GM23338 (cell line): ENCODE measurements at regions not wholly inside any gene's neighbourhood (a gene's known extent, or its start where the extent isn't known, plus 50 kb on each side); places are given as distances from the start of the nearest gene placed in this dataset.

Experiments used
- ATAC-seq: fragments of 200-7000 bp; cut with Tn5 transposase; 3 replicates; pipeline ENCODE4 v1.9.1; 2020
- DNase-seq: peaks from one replicate; pipeline ENCODE4 v3.0.0-alpha.2; 2015; ENCODE audit warnings: low spot score
- H2AFZ ChIP-seq: fragments of 200-600 bp; sonication (generic); 2 replicates; pipeline ENCODE4 v1.8.0; 2016; ENCODE audit warnings: antibody characterized with exemption, mild to moderate bottlenecking, moderate library complexity
- H3F3A ChIP-seq: fragments of 200-600 bp; sonication (generic); replicated peaks from 2 replicates; pipeline ENCODE4 v1.8.0; 2017; ENCODE audit warnings: antibody characterized with exemption, mixed run types, low read depth
- H3K27ac ChIP-seq: fragments of 200-600 bp; sonication (generic); 2 replicates; pipeline ENCODE4 v1.6.1; 2016; ENCODE audit warnings: low read depth
- H3K27me3 ChIP-seq: fragments of 200-600 bp; sonication (generic); 2 replicates; pipeline ENCODE4 v1.8.0; 2016; ENCODE audit warnings: mild to moderate bottlenecking, mixed run types, moderate library complexity; ENCODE audit not compliant: insufficient read depth
- H3K36me3 ChIP-seq: fragments of 200-600 bp; sonication (generic); 2 replicates; pipeline ENCODE4 v1.8.0; 2016; ENCODE audit warnings: mild to moderate bottlenecking; ENCODE audit not compliant: insufficient read depth
- H3K4me1 ChIP-seq: fragments of 200-600 bp; sonication (generic); 2 replicates; pipeline ENCODE4 v1.8.0; 2016; ENCODE audit warnings: mild to moderate bottlenecking, moderate library complexity; ENCODE audit not compliant: insufficient read depth
- H3K4me2 ChIP-seq: fragments of 200-600 bp; sonication (generic); 2 replicates; pipeline ENCODE4 v1.7.1; 2017; ENCODE audit warnings: mixed run types
- H3K4me3 ChIP-seq: fragments of 200-600 bp; sonication (generic); 2 replicates; pipeline ENCODE4 v1.6.1; 2016; ENCODE audit warnings: mixed run types
- H3K79me2 ChIP-seq: fragments of 200-600 bp; sonication (generic); replicated peaks from 2 replicates; pipeline ENCODE4 v1.8.0; 2017; ENCODE audit warnings: mild to moderate bottlenecking; ENCODE audit not compliant: insufficient read depth
- H3K9me2 ChIP-seq: fragments of 200-600 bp; sonication (generic); 2 replicates; pipeline ENCODE4 v1.8.0; 2017; ENCODE audit not compliant: insufficient read depth
- H4K20me1 ChIP-seq: fragments of 200-600 bp; sonication (generic); replicated peaks from 2 replicates; pipeline ENCODE4 v1.8.0; 2017; ENCODE audit warnings: mild to moderate bottlenecking; ENCODE audit not compliant: insufficient read depth
- H3K27ac Mint-ChIP-seq: 2 replicates; pipeline ENCODE4 v1.8.0; 2020; ENCODE audit warnings: inconsistent platforms, mild to moderate bottlenecking, moderate library complexity, mixed read lengths
- H3K27me3 Mint-ChIP-seq: 3 replicates; pipeline ENCODE4 v1.8.0; 2022; ENCODE audit warnings: low read depth, mild to moderate bottlenecking, moderate library complexity, mixed read lengths, inconsistent platforms; ENCODE audit not compliant: insufficient read depth, poor library complexity
- H3K36me3 Mint-ChIP-seq: 3 replicates; pipeline ENCODE4 v1.8.0; 2021; ENCODE audit warnings: low read depth, mild to moderate bottlenecking, inconsistent platforms, moderate library complexity, mixed read lengths
- H3K4me1 Mint-ChIP-seq: 3 replicates; pipeline ENCODE4 v1.8.0; 2020; ENCODE audit warnings: mild to moderate bottlenecking, inconsistent platforms, mixed read lengths
- H3K4me3 Mint-ChIP-seq: 3 replicates; pipeline ENCODE4 v1.8.0; 2021; ENCODE audit warnings: moderate library complexity, mild to moderate bottlenecking, inconsistent platforms, mixed read lengths
- H3K9me3 Mint-ChIP-seq: 3 replicates; pipeline ENCODE4 v1.8.0; 2020; ENCODE audit warnings: moderate library complexity, mild to moderate bottlenecking, inconsistent platforms, mixed read lengths
- CREB1 ChIP-seq: fragments of 250-450 bp; sonication (Bioruptor Pico); IDR thresholded peaks from 2 replicates; pipeline ENCODE4 v1.5.0; 2020; ENCODE audit warnings: low read depth, mild to moderate bottlenecking, moderate library complexity
- EZH2 ChIP-seq: fragments of 200-600 bp; sonication (generic); IDR thresholded peaks from one replicate; pipeline ENCODE4 v1.8.0; 2017; ENCODE audit warnings: antibody characterized with exemption, mild to moderate bottlenecking, low read depth; ENCODE audit not compliant: unreplicated experiment
- EZH2phosphoT487 ChIP-seq: fragments of 200-600 bp; sonication (generic); IDR thresholded peaks from one replicate; pipeline ENCODE4 v1.8.1; 2018; ENCODE audit warnings: antibody characterized with exemption; ENCODE audit not compliant: unreplicated experiment
- JUNB ChIP-seq: IDR thresholded peaks from one replicate; pipeline ENCODE4 v1.6.1; 2016; ENCODE audit warnings: antibody characterized with exemption; ENCODE audit not compliant: unreplicated experiment
- NANOG ChIP-seq: IDR thresholded peaks from 2 replicates; pipeline ENCODE4 v1.6.1; 2016; ENCODE audit warnings: antibody characterized with exemption, borderline replicate concordance
- POLR2AphosphoS5 ChIP-seq: IDR thresholded peaks from 2 replicates; pipeline ENCODE4 v1.6.1; 2016; ENCODE audit warnings: antibody characterized with exemption, low read depth
- STAT1 ChIP-seq: IDR thresholded peaks from one replicate; pipeline ENCODE4 v1.6.1; 2016; ENCODE audit warnings: antibody characterized with exemption; ENCODE audit not compliant: unreplicated experiment
- ZNF114 ChIP-seq: fragments of 250-450 bp; sonication (Bioruptor Pico); IDR thresholded peaks from 2 replicates; pipeline ENCODE4 v1.5.0; 2020; ENCODE audit warnings: mild to moderate bottlenecking, moderate library complexity
- ZNF331 ChIP-seq: fragments of 250-450 bp; sonication (Bioruptor Pico); IDR thresholded peaks from 2 replicates; pipeline ENCODE4 v1.5.0; 2020; ENCODE audit warnings: low read depth, mild to moderate bottlenecking, moderate library complexity
- TF ChIP-seq, protein P1 (sequence below): IDR thresholded peaks from one replicate; pipeline ENCODE4 v1.6.1; 2018; ENCODE audit warnings: antibody characterized with exemption; ENCODE audit not compliant: unreplicated experiment
- TF ChIP-seq, protein P2 (sequence below), 2 experiments: fragments of 200-600 bp in 1 of 2; sonication (generic) in 1 of 2; conservative IDR thresholded peaks; 2 replicates each; pipeline versions ENCODE4 v1.5.1 to v1.6.1; 2016 to 2017; ENCODE audit warnings: antibody characterized with exemption in 2 of 2, low read depth in 2 of 2, mild to moderate bottlenecking in 2 of 2, moderate library complexity in 1 of 2
- TF ChIP-seq, protein P3 (sequence below): IDR thresholded peaks from 2 replicates; pipeline ENCODE4 v1.6.1; 2016; ENCODE audit warnings: antibody characterized with exemption

DNA sequence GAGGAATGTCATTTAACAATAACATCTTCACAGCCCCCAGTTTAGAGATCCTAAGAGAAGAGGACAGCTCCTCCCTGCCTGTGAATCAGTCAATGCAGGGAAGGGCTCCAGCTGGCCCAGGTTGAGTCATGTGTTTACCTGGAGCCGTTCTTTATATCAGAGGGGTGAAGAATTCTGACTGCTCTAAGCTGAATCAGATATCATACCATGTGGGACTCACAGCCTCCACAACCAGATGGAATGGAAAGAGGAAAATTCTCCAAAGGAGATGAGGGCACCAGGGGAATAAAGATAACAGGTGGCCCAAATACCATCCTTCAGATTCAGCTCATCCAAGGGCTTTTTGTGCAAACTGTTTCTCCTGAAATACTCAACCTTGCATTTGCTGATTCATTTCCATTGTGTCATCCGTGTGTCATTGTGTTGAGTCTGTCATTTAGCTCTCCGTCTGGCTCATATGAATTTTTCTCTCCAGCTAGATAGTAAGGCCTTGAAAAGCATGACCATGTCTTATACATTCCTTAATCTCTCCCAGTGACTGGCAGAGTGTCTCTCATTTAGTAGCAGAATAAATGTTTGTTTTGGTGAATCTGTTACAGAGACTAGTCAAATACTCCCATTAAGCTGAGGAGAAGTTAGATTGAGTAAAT lies 217.9 kb downstream of the RFC3 start:
- Histone ChIP-seq H3K9me2 (no peaks in the 10 kb centered on the region), H3K79me2 (no peaks in the 10 kb centered on the region), H3K4me1 (no peaks in the 10 kb centered on the region), H3K4me3 (no peak overlapping the region), H4K20me1 (no peaks in the 10 kb centered on the region), H3K27me3 (no peaks in the 10 kb centered on the region), H3F3A (no peaks in the 10 kb centered on the region), H3K36me3 (no peaks in the 10 kb centered on the region), H3K27ac (no peak overlapping the region), H2AFZ (no peak overlapping the region), H3K4me2 (no peak overlapping the region)
- Mint-ChIP-seq H3K27ac (no peak overlapping the region), H3K4me3 (no peak overlapping the region), H3K27me3 (peaks cover 2% of the 10 kb centered on the region), H3K9me3 (peaks cover 3% of the 10 kb centered on the region; the same call in 2 of the 3 replicates), H3K36me3 (peaks cover 5% of the 10 kb centered on the region; the same call in 2 of the 3 replicates), H3K4me1 (peaks cover 7% of the 10 kb centered on the region)
- no peak for TF ChIP-seq EZH2
- no peak for TF ChIP-seq EZH2phosphoT487
- ATAC-seq, result no peak
- no peak for DNase-seq

DNA sequence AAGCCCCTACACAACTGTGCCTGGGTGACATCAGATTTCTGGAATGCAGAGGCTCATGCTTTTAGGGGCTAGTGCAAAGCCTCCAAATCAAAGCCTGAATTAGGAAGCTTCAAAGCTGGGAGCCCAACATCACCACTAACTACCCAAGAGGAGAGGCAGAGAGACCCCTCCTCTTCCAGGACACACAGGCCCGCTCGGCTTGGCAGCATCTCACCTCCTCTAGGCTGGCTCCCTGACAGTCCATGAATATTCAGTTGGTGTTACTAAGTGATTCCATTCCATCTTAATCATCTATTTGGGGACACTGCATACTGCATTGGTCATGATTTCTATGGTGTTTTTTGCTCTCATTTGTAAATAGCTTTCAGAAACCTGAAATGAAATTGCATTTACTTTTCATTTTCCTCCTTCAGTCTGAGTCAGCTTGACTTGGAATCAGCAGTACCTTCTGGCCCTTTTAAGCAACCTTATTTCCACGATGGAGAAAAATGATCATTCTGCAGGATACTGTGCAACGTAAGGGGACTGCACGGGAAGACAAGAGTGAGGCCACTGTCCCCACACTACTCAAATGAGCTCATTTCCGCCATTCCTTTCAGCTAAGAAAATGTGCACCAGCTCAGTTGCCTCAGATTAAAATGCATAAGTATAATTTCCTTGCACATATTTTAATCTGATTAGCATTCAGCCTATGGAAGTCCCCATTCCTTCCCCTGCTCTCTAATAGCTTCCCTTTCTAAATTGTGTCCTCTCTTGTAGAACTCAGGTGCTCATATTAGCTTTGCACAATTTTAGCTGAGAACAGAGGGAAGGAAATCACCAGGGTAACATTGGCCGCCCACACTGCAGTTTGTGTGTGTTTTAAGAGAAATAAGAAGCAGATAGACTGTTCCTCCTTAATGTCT lies 219.9 kb downstream of the RFC3 start:
- no peak overlapping the region for H3K27ac ChIP-seq
- H2AFZ ChIP-seq, result peak overlapping the region; percentile 63; the same call in 1 of the 2 replicates
- Mint-ChIP-seq H3K27ac (peak overlapping the region; percentile 21; the same call in 1 of the 2 replicates), H3K9me3 (peaks cover 3% of the 10 kb centered on the region; the same call in 2 of the 3 replicates), H3K4me1 (peaks cover 7% of the 10 kb centered on the region), H3K36me3 (peaks cover 5% of the 10 kb centered on the region; the same call in 2 of the 3 replicates), H3K4me3 (no peak overlapping the region), H3K27me3 (peaks cover 2% of the 10 kb centered on the region)
- H3F3A ChIP-seq, result no peaks in the 10 kb centered on the region
- peak; percentile 34 for DNase-seq
- H3K9me2 ChIP-seq, result peaks cover 10% of the 10 kb centered on the region
- no peaks in the 10 kb centered on the region for H3K36me3 ChIP-seq
- no peaks in the 10 kb centered on the region for H3K4me1 ChIP-seq
- no peaks in the 10 kb centered on the region for H3K79me2 ChIP-seq
- ATAC-seq, result peak; percentile 47
- no peak overlapping the region for H3K4me2 ChIP-seq
- no peak overlapping the region for H3K4me3 ChIP-seq
- no peaks in the 10 kb centered on the region for H4K20me1 ChIP-seq
- H3K27me3 ChIP-seq, result no peaks in the 10 kb centered on the region
- TF ChIP-seq ZNF331 (CRISPR knock-in tag), result no peak
- TF ChIP-seq NANOG, result no peak
- TF ChIP-seq STAT1, result no peak
- TF ChIP-seq EZH2phosphoT487, result no peak
- no peak for TF ChIP-seq ZNF114 (CRISPR knock-in tag)
- TF ChIP-seq EZH2, result no peak
- TF ChIP-seq POLR2AphosphoS5, result no peak
- TF ChIP-seq, protein P1, sequence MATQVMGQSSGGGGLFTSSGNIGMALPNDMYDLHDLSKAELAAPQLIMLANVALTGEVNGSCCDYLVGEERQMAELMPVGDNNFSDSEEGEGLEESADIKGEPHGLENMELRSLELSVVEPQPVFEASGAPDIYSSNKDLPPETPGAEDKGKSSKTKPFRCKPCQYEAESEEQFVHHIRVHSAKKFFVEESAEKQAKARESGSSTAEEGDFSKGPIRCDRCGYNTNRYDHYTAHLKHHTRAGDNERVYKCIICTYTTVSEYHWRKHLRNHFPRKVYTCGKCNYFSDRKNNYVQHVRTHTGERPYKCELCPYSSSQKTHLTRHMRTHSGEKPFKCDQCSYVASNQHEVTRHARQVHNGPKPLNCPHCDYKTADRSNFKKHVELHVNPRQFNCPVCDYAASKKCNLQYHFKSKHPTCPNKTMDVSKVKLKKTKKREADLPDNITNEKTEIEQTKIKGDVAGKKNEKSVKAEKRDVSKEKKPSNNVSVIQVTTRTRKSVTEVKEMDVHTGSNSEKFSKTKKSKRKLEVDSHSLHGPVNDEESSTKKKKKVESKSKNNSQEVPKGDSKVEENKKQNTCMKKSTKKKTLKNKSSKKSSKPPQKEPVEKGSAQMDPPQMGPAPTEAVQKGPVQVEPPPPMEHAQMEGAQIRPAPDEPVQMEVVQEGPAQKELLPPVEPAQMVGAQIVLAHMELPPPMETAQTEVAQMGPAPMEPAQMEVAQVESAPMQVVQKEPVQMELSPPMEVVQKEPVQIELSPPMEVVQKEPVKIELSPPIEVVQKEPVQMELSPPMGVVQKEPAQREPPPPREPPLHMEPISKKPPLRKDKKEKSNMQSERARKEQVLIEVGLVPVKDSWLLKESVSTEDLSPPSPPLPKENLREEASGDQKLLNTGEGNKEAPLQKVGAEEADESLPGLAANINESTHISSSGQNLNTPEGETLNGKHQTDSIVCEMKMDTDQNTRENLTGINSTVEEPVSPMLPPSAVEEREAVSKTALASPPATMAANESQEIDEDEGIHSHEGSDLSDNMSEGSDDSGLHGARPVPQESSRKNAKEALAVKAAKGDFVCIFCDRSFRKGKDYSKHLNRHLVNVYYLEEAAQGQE, result no peak
- TF ChIP-seq JUNB, result no peak
- no peak for TF ChIP-seq CREB1
- TF ChIP-seq, protein P2, sequence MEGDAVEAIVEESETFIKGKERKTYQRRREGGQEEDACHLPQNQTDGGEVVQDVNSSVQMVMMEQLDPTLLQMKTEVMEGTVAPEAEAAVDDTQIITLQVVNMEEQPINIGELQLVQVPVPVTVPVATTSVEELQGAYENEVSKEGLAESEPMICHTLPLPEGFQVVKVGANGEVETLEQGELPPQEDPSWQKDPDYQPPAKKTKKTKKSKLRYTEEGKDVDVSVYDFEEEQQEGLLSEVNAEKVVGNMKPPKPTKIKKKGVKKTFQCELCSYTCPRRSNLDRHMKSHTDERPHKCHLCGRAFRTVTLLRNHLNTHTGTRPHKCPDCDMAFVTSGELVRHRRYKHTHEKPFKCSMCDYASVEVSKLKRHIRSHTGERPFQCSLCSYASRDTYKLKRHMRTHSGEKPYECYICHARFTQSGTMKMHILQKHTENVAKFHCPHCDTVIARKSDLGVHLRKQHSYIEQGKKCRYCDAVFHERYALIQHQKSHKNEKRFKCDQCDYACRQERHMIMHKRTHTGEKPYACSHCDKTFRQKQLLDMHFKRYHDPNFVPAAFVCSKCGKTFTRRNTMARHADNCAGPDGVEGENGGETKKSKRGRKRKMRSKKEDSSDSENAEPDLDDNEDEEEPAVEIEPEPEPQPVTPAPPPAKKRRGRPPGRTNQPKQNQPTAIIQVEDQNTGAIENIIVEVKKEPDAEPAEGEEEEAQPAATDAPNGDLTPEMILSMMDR (conservative IDR thresholded peaks at IDR 0.05; ENCODE audit: low read depth in 2 of 2), result no peak
- TF ChIP-seq, protein P3, sequence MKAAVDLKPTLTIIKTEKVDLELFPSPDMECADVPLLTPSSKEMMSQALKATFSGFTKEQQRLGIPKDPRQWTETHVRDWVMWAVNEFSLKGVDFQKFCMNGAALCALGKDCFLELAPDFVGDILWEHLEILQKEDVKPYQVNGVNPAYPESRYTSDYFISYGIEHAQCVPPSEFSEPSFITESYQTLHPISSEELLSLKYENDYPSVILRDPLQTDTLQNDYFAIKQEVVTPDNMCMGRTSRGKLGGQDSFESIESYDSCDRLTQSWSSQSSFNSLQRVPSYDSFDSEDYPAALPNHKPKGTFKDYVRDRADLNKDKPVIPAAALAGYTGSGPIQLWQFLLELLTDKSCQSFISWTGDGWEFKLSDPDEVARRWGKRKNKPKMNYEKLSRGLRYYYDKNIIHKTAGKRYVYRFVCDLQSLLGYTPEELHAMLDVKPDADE, result no peak
